Activated CD8-positive, alpha-beta T cell treated with anti-CD3 and anti-CD28 coated beads for 36 hours (primary cell): ENCODE measurements at regions not wholly inside any gene's neighbourhood (a gene's known extent, or its start where the extent isn't known, plus 50 kb on each side); places are given as distances from the start of the nearest gene placed in this dataset.

Experiments
- ATAC-seq: fragments of 200-7000 bp; cut with Tn5 transposase; one replicate; pipeline ENCODE4 v1.10.0; 2021; ENCODE audit warnings: mild to moderate bottlenecking, moderate library complexity
- CTCF ChIA-PET: fragments of 350-600 bp; sonication (Branson Sonifier 250); formaldehyde crosslinking; loops from one replicate; lab custom pipeline; 2021; ENCODE audit warnings: antibody characterized with exemption; lab: Charles Lee
- POLR2A ChIA-PET: fragments of 350-600 bp; sonication (Branson Sonifier 250); formaldehyde crosslinking; loops from one replicate; lab custom pipeline; 2021; ENCODE audit warnings: antibody characterized with exemption; lab: Charles Lee
- DNase-seq: peaks from one replicate; pipeline ENCODE4 v3.0.0-alpha.2; 2020
- H3K27ac Mint-ChIP-seq: one replicate; pipeline ENCODE4 v1.8.0; 2021; ENCODE audit warnings: mild to moderate bottlenecking, mixed read lengths
- H3K27me3 Mint-ChIP-seq: one replicate; pipeline ENCODE4 v1.8.0; 2021; ENCODE audit warnings: mixed read lengths
- H3K36me3 Mint-ChIP-seq: one replicate; pipeline ENCODE4 v1.8.0; 2021; ENCODE audit warnings: low read depth, mixed read lengths
- H3K4me1 Mint-ChIP-seq: one replicate; pipeline ENCODE4 v1.8.0; 2021; ENCODE audit warnings: low read depth, mixed read lengths
- H3K4me3 Mint-ChIP-seq: one replicate; pipeline ENCODE4 v1.8.0; 2021; ENCODE audit warnings: mild to moderate bottlenecking, moderate library complexity, mixed read lengths
- H3K9me3 Mint-ChIP-seq: one replicate; pipeline ENCODE4 v1.8.0; 2021; ENCODE audit warnings: mixed read lengths
- intact Hi-C: fragments of 100-400 bp; cut with micrococcal nuclease; formaldehyde crosslinking; loops from one replicate; pipeline ENCODE4 v1.10.0; 2022
- TF ChIP-seq, protein P1 (sequence below): fragments of 200-600 bp; IDR thresholded peaks from one replicate; pipeline ENCODE4 v1.8.0; 2022; ENCODE audit warnings: antibody characterized with exemption, mild to moderate bottlenecking

DNA sequence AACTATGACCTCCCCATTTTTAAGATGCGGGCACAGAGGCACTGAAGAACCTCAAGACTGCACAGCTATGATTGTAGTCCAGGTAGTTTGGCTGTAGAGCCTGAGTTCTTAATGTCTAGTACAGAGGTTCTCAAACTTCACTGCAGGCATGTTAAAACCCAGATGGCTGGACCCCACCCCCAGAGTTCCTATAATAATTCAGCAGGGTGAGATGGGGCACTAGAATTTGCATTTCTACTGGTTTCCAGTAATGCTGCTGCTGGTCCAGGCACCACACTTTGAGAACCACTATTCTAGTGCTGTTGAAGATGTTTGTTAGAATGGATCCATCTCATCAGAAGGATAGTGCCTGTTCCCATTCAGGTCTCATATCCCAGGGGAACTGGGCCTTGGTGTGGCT, 274.9 kb downstream of the ABHD5 start:
- Mint-ChIP-seq H3K9me3 (no peaks in the 10 kb centered on the region), H3K27ac (no peak overlapping the region), H3K27me3 (peaks cover 18% of the 10 kb centered on the region), H3K4me3 (no peak overlapping the region), H3K36me3 (no peaks in the 10 kb centered on the region), H3K4me1 (no peaks in the 10 kb centered on the region)
- no peak for ATAC-seq
- intact Hi-C loops = no loop called here
- POLR2A ChIA-PET = no interaction called here
- no peak for DNase-seq
- TF ChIP-seq, protein P1, sequence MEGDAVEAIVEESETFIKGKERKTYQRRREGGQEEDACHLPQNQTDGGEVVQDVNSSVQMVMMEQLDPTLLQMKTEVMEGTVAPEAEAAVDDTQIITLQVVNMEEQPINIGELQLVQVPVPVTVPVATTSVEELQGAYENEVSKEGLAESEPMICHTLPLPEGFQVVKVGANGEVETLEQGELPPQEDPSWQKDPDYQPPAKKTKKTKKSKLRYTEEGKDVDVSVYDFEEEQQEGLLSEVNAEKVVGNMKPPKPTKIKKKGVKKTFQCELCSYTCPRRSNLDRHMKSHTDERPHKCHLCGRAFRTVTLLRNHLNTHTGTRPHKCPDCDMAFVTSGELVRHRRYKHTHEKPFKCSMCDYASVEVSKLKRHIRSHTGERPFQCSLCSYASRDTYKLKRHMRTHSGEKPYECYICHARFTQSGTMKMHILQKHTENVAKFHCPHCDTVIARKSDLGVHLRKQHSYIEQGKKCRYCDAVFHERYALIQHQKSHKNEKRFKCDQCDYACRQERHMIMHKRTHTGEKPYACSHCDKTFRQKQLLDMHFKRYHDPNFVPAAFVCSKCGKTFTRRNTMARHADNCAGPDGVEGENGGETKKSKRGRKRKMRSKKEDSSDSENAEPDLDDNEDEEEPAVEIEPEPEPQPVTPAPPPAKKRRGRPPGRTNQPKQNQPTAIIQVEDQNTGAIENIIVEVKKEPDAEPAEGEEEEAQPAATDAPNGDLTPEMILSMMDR = no peak
- CTCF ChIA-PET = no interaction called here

DNA sequence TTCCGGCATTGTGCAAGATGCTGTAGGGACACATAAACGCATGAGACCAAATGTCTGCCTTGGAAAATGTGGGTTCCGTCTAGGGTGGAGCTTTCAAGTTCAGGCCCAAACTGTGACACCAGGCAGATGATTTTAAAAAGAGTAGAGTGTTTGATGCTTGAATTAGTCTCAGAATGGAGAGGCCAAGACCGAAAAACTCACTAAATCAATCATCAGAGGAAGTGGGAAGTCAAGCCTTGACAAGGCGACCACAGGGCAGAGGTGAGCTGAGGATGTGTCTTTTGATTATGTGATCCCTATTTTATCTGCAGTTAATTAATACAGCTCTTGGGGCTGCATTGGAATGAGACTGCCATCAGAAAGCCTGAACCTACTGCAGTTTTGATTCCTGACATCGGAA, 275.4 kb downstream of the ABHD5 start:
- CTCF ChIA-PET = no interaction called here
- no peak overlapping the region for H3K27ac Mint-ChIP-seq

DNA sequence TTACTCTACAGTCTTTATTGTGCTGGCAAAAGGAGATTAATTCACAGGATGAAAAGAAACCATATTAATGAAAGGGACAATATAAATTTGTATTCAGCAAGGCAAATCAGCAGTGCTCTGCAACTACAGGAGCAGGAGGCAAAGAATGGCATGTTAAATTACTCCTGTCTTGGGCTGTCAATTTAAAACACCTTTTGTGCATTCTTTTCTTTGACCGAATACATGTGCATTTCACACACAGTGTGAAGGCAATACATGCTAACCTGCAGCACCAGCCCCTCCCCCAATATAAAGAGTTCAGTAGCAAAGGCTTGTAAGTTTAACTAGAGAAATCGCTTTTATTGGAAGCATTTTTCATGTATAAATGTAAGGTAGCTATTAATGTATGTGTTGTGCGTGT, 275.2 kb upstream of the TOPAZ1 start:
- Mint-ChIP-seq H3K27ac (no peak overlapping the region), H3K27me3 (peaks cover 18% of the 10 kb centered on the region), H3K9me3 (no peaks in the 10 kb centered on the region), H3K4me3 (no peak overlapping the region), H3K36me3 (no peaks in the 10 kb centered on the region), H3K4me1 (no peaks in the 10 kb centered on the region)
- ATAC-seq = no peak
- intact Hi-C loops = no loop called here
- no peak for DNase-seq
- TF ChIP-seq, protein P1 = no peak
- POLR2A ChIA-PET = no interaction called here
- CTCF ChIA-PET = no interaction called here

More for the DNA sequence above, 275.4 kb downstream of the ABHD5 start:
- TF ChIP-seq, protein P1 = no peak
- ATAC-seq (no peak), DNase-seq (no peak)
- intact Hi-C loops = no loop called here
- no peaks in the 10 kb centered on the region for H3K9me3 Mint-ChIP-seq
- H3K36me3 Mint-ChIP-seq = no peaks in the 10 kb centered on the region
- peaks cover 18% of the 10 kb centered on the region for H3K27me3 Mint-ChIP-seq
- POLR2A ChIA-PET = no interaction called here
- H3K4me3 Mint-ChIP-seq = no peak overlapping the region
- no peaks in the 10 kb centered on the region for H3K4me1 Mint-ChIP-seq

DNA sequence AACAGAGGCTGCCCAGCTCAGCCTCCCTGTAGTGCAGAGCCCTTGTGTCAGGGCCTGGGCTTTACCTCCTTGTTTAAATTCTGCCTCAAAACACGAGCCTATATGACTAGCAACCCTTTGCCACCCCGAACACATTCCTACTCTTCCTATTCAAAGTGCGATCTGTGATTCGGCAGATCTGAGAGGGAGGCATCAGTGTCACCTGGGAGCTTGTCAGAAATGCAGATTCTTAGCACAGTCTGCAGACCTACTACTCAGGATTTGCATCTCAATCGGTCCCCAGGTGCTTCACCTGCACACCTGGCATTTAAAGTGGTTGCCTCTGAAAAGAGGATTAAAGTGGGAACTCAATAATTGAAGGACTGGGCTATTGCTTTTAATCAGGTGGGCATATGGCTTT, 273.2 kb upstream of the TOPAZ1 start:
- no peak overlapping the region for H3K4me3 Mint-ChIP-seq
- H3K9me3 Mint-ChIP-seq = no peaks in the 10 kb centered on the region
- intact Hi-C loops = no loop called here
- no peak overlapping the region for H3K27ac Mint-ChIP-seq
- no peaks in the 10 kb centered on the region for H3K36me3 Mint-ChIP-seq
- TF ChIP-seq, protein P1 = no peak
- ChIA-PET POLR2A (interaction anchor here (1.4 kb wide), 1 partner anchor 9 kb away, joined by 3 read pairs; no protein-coding TSS in a partner anchor), CTCF (no interaction called here)
- H3K4me1 Mint-ChIP-seq = no peaks in the 10 kb centered on the region
- no peak for DNase-seq
- H3K27me3 Mint-ChIP-seq = peaks cover 18% of the 10 kb centered on the region
- ATAC-seq = no peak

DNA sequence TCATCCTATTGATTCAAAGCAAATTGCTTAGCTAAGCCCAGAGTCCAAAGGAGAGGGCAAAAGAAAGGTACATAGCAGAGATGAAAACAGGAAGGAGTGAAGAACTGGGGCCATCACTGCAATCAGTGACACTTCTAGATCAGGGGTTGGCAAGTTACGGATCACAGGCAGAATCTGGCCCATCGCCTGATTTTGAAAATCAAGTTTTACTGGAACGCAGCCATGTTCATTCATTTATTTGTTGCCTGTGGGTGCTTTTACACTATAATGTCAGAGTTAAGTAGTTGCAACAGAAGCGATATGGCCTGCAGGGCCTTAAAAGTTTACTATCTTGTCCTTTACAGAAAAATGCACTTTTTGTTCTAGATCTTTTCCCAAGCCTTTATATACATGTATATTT, 271.7 kb upstream of the TOPAZ1 start:
- no peaks in the 10 kb centered on the region for H3K36me3 Mint-ChIP-seq
- DNase-seq = no peak
- intact Hi-C loops = no loop called here
- no peak overlapping the region for H3K27ac Mint-ChIP-seq
- no peaks in the 10 kb centered on the region for H3K4me1 Mint-ChIP-seq
- no peaks in the 10 kb centered on the region for H3K9me3 Mint-ChIP-seq
- TF ChIP-seq, protein P1 = no peak
- POLR2A ChIA-PET = interaction anchor here (1.4 kb wide), 1 partner anchor 10 kb away, joined by 3 read pairs; no protein-coding TSS in a partner anchor
- H3K4me3 Mint-ChIP-seq = no peak overlapping the region
- CTCF ChIA-PET = no interaction called here
- peaks cover 15% of the 10 kb centered on the region for H3K27me3 Mint-ChIP-seq
- ATAC-seq = no peak
